Skin epidermis (tissue), 12 donors: ENCODE measurements at regions not wholly inside any gene's neighbourhood (a gene's known extent, or its start where the extent isn't known, plus 50 kb on each side); places are given as distances from the start of the nearest gene placed in this dataset.

Experiments
- H3K27ac ChIP-seq, 21 experiments: fragments of 200-600 bp; sonication (generic) in 11 of 21; one replicate each; pipeline ENCODE4 v1.5.0; 2020; ENCODE audit warnings: mild to moderate bottlenecking in 3 of 21, inconsistent platforms in 2 of 21, moderate library complexity in 2 of 21
- H3K4me3 ChIP-seq, 7 experiments: fragments of 200-600 bp; sonication (generic) in 2 of 7; one replicate each; pipeline ENCODE4 v1.5.0; 2020; ENCODE audit warnings: inconsistent platforms in 2 of 7, mild to moderate bottlenecking in 2 of 7, moderate library complexity in 1 of 7

GRCh38 chr3:144128108-144128892 lies 156.7 kb downstream of the DIPK2A start:
- Histone ChIP-seq H3K27ac (peak overlapping the region in 18 of 21 experiments; percentile 18 to 86 (median 64)), H3K4me3 (no peak overlapping the region)

- Histone ChIP-seq H3K4me3 (no peak overlapping the region), H3K27ac (peak overlapping the region in 2 of 21 experiments; percentile 67 to 74)
Measured at GRCh38 chr3:144129536-144130214, 158.1 kb downstream of the DIPK2A start.

- Histone ChIP-seq H3K27ac (no peak overlapping the region), H3K4me3 (no peak overlapping the region)
Measured at GRCh38 chr3:144141074-144141473, 169.5 kb downstream of the DIPK2A start.

GRCh38 chr3:144141496-144141895 lies 169.9 kb downstream of the DIPK2A start:
- H3K4me3 ChIP-seq, result no peak overlapping the region
- H3K27ac ChIP-seq, result peak overlapping the region in 1 of 21 experiments; percentile 35

- Histone ChIP-seq H3K4me3 (no peak overlapping the region), H3K27ac (peak overlapping the region in 2 of 21 experiments; percentile 14 to 22)
Measured at GRCh38 chr3:144142151-144142840, 170.7 kb downstream of the DIPK2A start.

GRCh38 chr3:144148356-144148755 lies 176.7 kb downstream of the DIPK2A start:
- Histone ChIP-seq H3K27ac (no peak overlapping the region), H3K4me3 (no peak overlapping the region)

GRCh38 chr3:144151983-144152382 lies 180.4 kb downstream of the DIPK2A start:
- no peak overlapping the region for H3K4me3 ChIP-seq
- H3K27ac ChIP-seq, result no peak overlapping the region

- no peak overlapping the region for H3K4me3 ChIP-seq
- H3K27ac ChIP-seq, result no peak overlapping the region
Measured at GRCh38 chr3:144160627-144161026, 189.0 kb downstream of the DIPK2A start.

- Histone ChIP-seq H3K27ac (no peak overlapping the region), H3K4me3 (no peak overlapping the region)
Measured at GRCh38 chr3:144162042-144162441, 190.4 kb downstream of the DIPK2A start.

GRCh38 chr3:144164352-144164751 lies 192.7 kb downstream of the DIPK2A start:
- no peak overlapping the region for H3K4me3 ChIP-seq
- no peak overlapping the region for H3K27ac ChIP-seq

- Histone ChIP-seq H3K4me3 (no peak overlapping the region), H3K27ac (no peak overlapping the region)
Measured at GRCh38 chr3:144165482-144165881, 193.9 kb downstream of the DIPK2A start.

GRCh38 chr3:144167634-144168033 lies 196.0 kb downstream of the DIPK2A start:
- no peak overlapping the region for H3K4me3 ChIP-seq
- H3K27ac ChIP-seq, result no peak overlapping the region

GRCh38 chr3:144173491-144173890 lies 201.9 kb downstream of the DIPK2A start:
- no peak overlapping the region for H3K4me3 ChIP-seq
- H3K27ac ChIP-seq, result no peak overlapping the region

- Histone ChIP-seq H3K27ac (no peak overlapping the region), H3K4me3 (no peak overlapping the region)
Measured at GRCh38 chr3:144175644-144176425, 204.2 kb downstream of the DIPK2A start.

GRCh38 chr3:144177649-144178048 lies 206.0 kb downstream of the DIPK2A start:
- no peak overlapping the region for H3K27ac ChIP-seq
- H3K4me3 ChIP-seq, result no peak overlapping the region

- Histone ChIP-seq H3K4me3 (no peak overlapping the region), H3K27ac (no peak overlapping the region)
Measured at GRCh38 chr3:144178607-144179006, 207.0 kb downstream of the DIPK2A start.

GRCh38 chr3:144181062-144181461 lies 209.4 kb downstream of the DIPK2A start:
- H3K4me3 ChIP-seq, result no peak overlapping the region
- H3K27ac ChIP-seq, result no peak overlapping the region

GRCh38 chr3:144182501-144182900 lies 210.9 kb downstream of the DIPK2A start:
- no peak overlapping the region for H3K27ac ChIP-seq
- H3K4me3 ChIP-seq, result no peak overlapping the region

- Histone ChIP-seq H3K4me3 (no peak overlapping the region), H3K27ac (no peak overlapping the region)
Measured at GRCh38 chr3:144185276-144185675, 213.7 kb downstream of the DIPK2A start.
